ENCODE measurements at regions not wholly inside any gene's neighbourhood (a gene's known extent, or its start where the extent isn't known, plus 50 kb on each side); places are given as distances from the start of the nearest gene placed in this dataset.
"Not testable (repeated sequence)": the region's sequence is repeated elsewhere in the genome, so short reads cannot be mapped to it uniquely, and the experiment has no call there.

DNA sequence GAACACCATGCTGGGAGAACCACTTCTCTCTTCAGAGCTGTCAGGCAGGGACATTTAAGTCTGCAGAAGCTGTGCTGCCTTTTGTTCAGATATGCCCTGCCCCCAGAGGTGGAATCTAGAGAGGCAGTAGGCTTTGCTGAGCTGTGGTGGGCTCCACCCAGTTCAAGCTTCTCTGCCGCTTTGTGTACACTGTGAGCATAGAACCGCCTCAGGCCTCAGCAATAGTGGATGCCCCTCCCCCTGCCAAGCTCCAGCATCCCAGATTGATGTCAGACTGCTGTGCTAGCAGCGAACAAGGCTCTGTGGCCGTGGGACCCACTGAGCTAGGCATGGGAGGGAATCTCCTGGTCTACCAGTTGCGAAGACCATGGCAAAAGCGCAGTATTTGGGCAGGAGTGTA lies 121.6 kb downstream of the NFKBIZ start:
- TF ChIP-seq, protein P1, sequence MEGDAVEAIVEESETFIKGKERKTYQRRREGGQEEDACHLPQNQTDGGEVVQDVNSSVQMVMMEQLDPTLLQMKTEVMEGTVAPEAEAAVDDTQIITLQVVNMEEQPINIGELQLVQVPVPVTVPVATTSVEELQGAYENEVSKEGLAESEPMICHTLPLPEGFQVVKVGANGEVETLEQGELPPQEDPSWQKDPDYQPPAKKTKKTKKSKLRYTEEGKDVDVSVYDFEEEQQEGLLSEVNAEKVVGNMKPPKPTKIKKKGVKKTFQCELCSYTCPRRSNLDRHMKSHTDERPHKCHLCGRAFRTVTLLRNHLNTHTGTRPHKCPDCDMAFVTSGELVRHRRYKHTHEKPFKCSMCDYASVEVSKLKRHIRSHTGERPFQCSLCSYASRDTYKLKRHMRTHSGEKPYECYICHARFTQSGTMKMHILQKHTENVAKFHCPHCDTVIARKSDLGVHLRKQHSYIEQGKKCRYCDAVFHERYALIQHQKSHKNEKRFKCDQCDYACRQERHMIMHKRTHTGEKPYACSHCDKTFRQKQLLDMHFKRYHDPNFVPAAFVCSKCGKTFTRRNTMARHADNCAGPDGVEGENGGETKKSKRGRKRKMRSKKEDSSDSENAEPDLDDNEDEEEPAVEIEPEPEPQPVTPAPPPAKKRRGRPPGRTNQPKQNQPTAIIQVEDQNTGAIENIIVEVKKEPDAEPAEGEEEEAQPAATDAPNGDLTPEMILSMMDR (IDR thresholded peaks at IDR 0.05; ENCODE audit: low read depth, low read length): no peak
- no peaks in the 10 kb centered on the region for H3K36me3 ChIP-seq
- H3K4me1 ChIP-seq (ENCODE audit: low read depth): no peaks in the 10 kb centered on the region
- H3K27me3 ChIP-seq: no peaks in the 10 kb centered on the region
- no peak overlapping the region for H3K4me3 ChIP-seq
- no peaks in the 10 kb centered on the region for H3K9me3 ChIP-seq (ENCODE audit: low read depth)
- H3K27ac ChIP-seq: no peak overlapping the region
- DNase-seq (ENCODE audit: low read depth in 1 of 2, low spot score in 1 of 2): no peak

DNA sequence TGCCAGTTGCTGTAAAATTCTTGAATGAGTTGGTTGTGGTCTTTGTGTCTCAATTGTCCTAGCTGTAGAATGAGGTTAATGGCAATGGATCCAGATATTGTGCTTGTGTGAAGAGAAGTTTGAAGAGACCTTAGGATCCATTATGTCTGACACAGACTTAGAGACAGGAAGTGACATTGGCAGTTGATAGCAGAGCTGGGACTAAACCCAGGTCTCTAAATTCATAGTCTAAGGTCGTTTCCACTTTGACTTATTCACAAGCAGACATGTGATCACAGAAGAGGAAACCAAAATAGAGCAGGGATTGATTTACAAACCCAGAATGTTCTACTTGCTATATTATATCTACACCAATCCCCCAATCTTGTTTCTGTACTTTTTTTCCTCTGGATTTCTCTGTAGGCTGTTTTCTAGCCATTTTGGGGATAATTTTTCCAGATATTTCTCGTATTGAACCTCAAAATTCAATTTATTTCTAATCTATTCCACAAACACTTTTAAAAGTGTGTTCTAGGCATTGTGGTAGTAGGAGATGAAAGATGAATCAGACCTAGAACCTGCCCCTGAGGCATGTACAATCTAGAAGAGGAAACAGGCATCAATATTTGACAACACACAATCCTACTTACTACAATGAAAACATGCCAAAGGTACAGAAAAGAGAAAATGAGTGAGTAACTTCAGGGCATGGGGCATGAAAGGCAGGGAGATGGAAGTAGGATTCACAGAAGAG lies 123.3 kb downstream of the NFKBIZ start:
- Histone ChIP-seq H3K4me1 (ENCODE audit: low read depth) (peaks cover 17% of the 10 kb centered on the region), H3K27me3 (no peaks in the 10 kb centered on the region), H3K27ac (no peak overlapping the region), H3K4me3 (no peak overlapping the region), H3K9me3 (ENCODE audit: low read depth) (no peaks in the 10 kb centered on the region), H3K36me3 (no peaks in the 10 kb centered on the region)
- TF ChIP-seq, protein P1 (IDR thresholded peaks at IDR 0.05; ENCODE audit: low read depth, low read length): no peak
- no peak for DNase-seq (ENCODE audit: low read depth in 1 of 2, low spot score in 1 of 2)

DNA sequence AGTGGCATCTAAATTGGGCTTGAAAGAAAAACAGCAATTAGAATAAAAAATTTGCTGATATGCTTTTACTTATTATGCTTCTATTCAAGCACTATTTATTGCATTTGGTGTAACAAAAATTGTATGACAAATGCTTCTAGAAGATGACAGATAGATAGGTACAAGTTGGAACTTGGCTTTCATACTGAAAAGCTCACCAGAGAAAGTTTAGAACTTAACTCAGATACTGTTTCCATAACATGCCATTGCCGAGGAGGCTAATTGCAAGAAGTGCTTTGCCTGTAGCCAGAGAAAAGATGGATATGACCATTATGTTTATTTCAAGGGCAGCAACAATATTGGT lies 123.8 kb downstream of the NFKBIZ start:
- H3K27ac ChIP-seq: no peak overlapping the region
- no peaks in the 10 kb centered on the region for H3K36me3 ChIP-seq
- no peak overlapping the region for H3K4me3 ChIP-seq
- peaks cover 21% of the 10 kb centered on the region for H3K4me1 ChIP-seq (ENCODE audit: low read depth)
- TF ChIP-seq, protein P1 (IDR thresholded peaks at IDR 0.05; ENCODE audit: low read depth, low read length): no peak
- H3K27me3 ChIP-seq: no peaks in the 10 kb centered on the region
- H3K9me3 ChIP-seq (ENCODE audit: low read depth): no peaks in the 10 kb centered on the region
- no peak for DNase-seq (ENCODE audit: low read depth in 1 of 2, low spot score in 1 of 2)

DNA sequence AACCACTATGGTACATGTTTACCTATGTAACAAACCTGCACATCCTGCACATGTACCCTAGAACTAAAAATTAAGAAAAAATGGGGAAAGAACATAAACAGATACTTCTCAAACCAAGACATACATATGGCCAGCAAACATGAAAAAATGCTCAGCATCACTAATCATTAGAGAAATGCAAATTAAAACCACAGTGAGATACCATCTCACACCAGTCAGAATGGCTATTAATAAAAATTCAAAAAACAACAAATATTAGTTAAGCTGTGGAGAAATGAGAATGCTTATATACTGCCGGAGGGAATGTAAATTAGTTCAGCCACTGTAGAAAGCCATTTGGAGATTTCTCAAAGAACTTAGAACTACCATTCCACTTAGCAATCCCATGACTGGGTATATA lies 126.1 kb downstream of the NFKBIZ start:
- not testable (repeated sequence) for H3K27ac ChIP-seq; H3K36me3 ChIP-seq; H3K27me3 ChIP-seq; H3K4me3 ChIP-seq; DNase-seq (ENCODE audit: low read depth in 1 of 2, low spot score in 1 of 2); H3K9me3 ChIP-seq (ENCODE audit: low read depth)
- H3K4me1 ChIP-seq (ENCODE audit: low read depth): peaks cover 21% of the 10 kb centered on the region

DNA sequence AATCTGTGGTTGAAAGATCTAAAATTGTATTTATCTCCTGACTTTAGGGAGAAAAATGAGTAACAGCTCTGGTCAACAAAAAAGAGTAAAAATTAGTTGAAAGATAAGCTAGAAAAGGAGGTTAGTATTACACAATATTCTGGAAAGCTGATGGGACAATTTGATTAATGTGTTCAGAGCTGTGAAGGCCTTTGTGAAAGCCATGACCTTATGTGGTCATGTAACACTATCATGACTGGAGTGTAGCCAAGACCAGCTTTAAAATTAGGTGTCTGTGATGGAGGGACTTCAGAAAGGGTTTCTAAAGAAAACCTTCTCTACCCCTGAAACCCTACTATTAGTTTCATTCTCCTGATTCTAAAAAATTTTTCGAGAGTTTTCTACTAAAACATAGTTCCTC lies 127.2 kb downstream of the NFKBIZ start:
- TF ChIP-seq, protein P1 (IDR thresholded peaks at IDR 0.05; ENCODE audit: low read depth, low read length): no peak
- H3K9me3 ChIP-seq (ENCODE audit: low read depth): no peaks in the 10 kb centered on the region
- H3K4me1 ChIP-seq (ENCODE audit: low read depth): peaks cover 21% of the 10 kb centered on the region
- DNase-seq (ENCODE audit: low read depth in 1 of 2, low spot score in 1 of 2): peak; percentile 70 to 75
- no peak overlapping the region for H3K4me3 ChIP-seq
- no peaks in the 10 kb centered on the region for H3K36me3 ChIP-seq
- H3K27me3 ChIP-seq: no peaks in the 10 kb centered on the region
- H3K27ac ChIP-seq: peak overlapping the region; percentile 89

DNA sequence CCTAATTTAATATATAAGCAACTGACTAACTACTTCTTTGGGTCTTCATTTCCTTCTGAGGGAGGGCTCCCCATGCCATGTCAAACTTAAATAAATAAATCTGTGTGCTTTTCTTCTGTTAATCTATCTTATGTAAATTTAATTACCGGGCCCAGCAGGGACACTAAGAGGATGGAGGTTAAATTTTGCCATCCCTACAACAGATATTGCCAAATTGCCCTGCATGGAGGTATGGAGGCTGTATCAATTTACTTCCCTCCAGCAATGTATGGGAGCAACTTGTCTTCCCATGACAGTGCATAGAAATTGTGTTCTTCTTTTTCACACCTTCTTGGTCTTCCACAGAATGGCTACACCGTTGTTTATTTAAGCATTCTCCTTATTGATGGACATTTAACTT lies 129.0 kb downstream of the NFKBIZ start:
- H3K4me1 ChIP-seq (ENCODE audit: low read depth): peaks cover 21% of the 10 kb centered on the region

More for the DNA sequence above, 129.0 kb downstream of the NFKBIZ start:
- H3K4me3 ChIP-seq: no peak overlapping the region
- TF ChIP-seq, protein P1 (IDR thresholded peaks at IDR 0.05; ENCODE audit: low read depth, low read length): no peak
- no peaks in the 10 kb centered on the region for H3K9me3 ChIP-seq (ENCODE audit: low read depth)
- H3K27ac ChIP-seq: no peak overlapping the region
- DNase-seq (ENCODE audit: low read depth in 1 of 2, low spot score in 1 of 2): no peak
- no peaks in the 10 kb centered on the region for H3K27me3 ChIP-seq
- H3K36me3 ChIP-seq: no peaks in the 10 kb centered on the region

Data from cardiac muscle cell (in vitro differentiated cells and primary cell).